Smooth muscle cell (in vitro differentiated cells): ENCODE measurements at regions not wholly inside any gene's neighbourhood (a gene's known extent, or its start where the extent isn't known, plus 50 kb on each side); places are given as distances from the start of the nearest gene placed in this dataset.

Experiments
- DNase-seq: peaks from one replicate; lab custom pipeline; 2025; ENCODE audit not compliant: unreplicated experiment; lab: John Stamatoyannopoulos, UW
- H2AFZ ChIP-seq: fragments of 200-600 bp; sonication (generic); 2 replicates; pipeline ENCODE4 v1.6.0; 2016; ENCODE audit warnings: antibody characterized with exemption, low read depth, mild to moderate bottlenecking
- H3F3A ChIP-seq: fragments of 200-600 bp; sonication (generic); 2 replicates; pipeline ENCODE4 v1.6.0; 2017; ENCODE audit warnings: antibody characterized with exemption, low read depth
- H3K27ac ChIP-seq: fragments of 200-600 bp; sonication (generic); 2 replicates; pipeline ENCODE4 v1.5.1; 2016; ENCODE audit warnings: low read depth, mild to moderate bottlenecking
- H3K27me3 ChIP-seq: fragments of 200-600 bp; sonication (generic); 2 replicates; pipeline ENCODE4 v1.6.1; 2016; ENCODE audit warnings: low read depth, mild to moderate bottlenecking
- H3K36me3 ChIP-seq: fragments of 200-600 bp; sonication (generic); 2 replicates; pipeline ENCODE4 v1.5.1; 2016; ENCODE audit warnings: low read depth
- H3K4me1 ChIP-seq: fragments of 200-600 bp; sonication (generic); 2 replicates; pipeline ENCODE4 v1.5.1; 2016; ENCODE audit warnings: low read depth
- H3K4me2 ChIP-seq: fragments of 200-600 bp; sonication (generic); 2 replicates; pipeline ENCODE4 v1.6.0; 2016; ENCODE audit warnings: mild to moderate bottlenecking
- H3K4me3 ChIP-seq: fragments of 200-600 bp; sonication (generic); 2 replicates; pipeline ENCODE4 v1.5.1; 2016; ENCODE audit warnings: mild to moderate bottlenecking
- H3K79me2 ChIP-seq: fragments of 200-600 bp; sonication (generic); 2 replicates; pipeline ENCODE4 v1.6.0; 2016; ENCODE audit warnings: low read depth, mild to moderate bottlenecking
- H3K9ac ChIP-seq: fragments of 200-600 bp; sonication (generic); 2 replicates; pipeline ENCODE4 v1.6.0; 2016; ENCODE audit warnings: low read depth
- H3K9me3 ChIP-seq: fragments of 200-600 bp; sonication (generic); replicated peaks from 2 replicates; pipeline ENCODE4 v1.5.1; 2016; ENCODE audit warnings: low read depth
- H4K20me1 ChIP-seq: fragments of 200-600 bp; sonication (generic); 2 replicates; pipeline ENCODE4 v1.6.0; 2016; ENCODE audit warnings: low read depth
- WGBS: methylation state at CpG from one replicate; pipeline ENCODE4 v1.1.7; 2016; ENCODE audit warnings: low lambda C conversion rate; 5-methylcytosine and 5-hydroxymethylcytosine counted together
- TF ChIP-seq, protein P1 (sequence below): fragments of 200-600 bp; sonication (generic); IDR thresholded peaks from 2 replicates; pipeline ENCODE4 v1.5.1; 2017; ENCODE audit warnings: borderline replicate concordance, mild to moderate bottlenecking, antibody characterized with exemption; ENCODE audit not compliant: insufficient read depth, poor library complexity, severe bottlenecking

DNA sequence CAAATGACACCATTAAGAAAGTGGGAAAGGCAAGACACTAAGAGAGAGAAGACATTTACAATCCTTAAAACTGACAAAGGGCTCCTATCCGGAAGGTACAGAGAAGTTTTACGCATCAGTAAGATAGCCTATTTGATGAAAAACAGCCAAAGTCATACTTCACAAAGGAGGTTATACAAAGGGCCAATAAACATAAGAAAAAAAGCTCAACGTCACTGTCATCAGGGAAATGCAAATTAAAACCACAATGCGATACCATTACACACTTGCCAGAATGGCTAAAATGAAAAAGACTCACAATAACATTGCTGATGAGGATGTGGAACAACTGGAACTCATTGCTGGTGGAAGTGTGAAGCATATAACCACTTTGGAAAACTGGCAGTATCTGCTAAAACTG is 168.6 kb upstream of the FAR2 start:
- Histone ChIP-seq H3K79me2 (no peaks in the 10 kb centered on the region), H3K9ac (no peak overlapping the region), H3F3A (no peaks in the 10 kb centered on the region), H3K4me1 (no peaks in the 10 kb centered on the region), H3K36me3 (no peaks in the 10 kb centered on the region), H3K9me3 (no peaks in the 10 kb centered on the region), H3K27ac (no peak overlapping the region), H2AFZ (no peak overlapping the region), H3K4me2 (no peak overlapping the region), H3K4me3 (no peak overlapping the region), H4K20me1 (no peaks in the 10 kb centered on the region), H3K27me3 (no peaks in the 10 kb centered on the region)
- WGBS, result 83% methylated on average over 4 of the region's 4 CpGs
- no peak for DNase-seq
- TF ChIP-seq, protein P1, sequence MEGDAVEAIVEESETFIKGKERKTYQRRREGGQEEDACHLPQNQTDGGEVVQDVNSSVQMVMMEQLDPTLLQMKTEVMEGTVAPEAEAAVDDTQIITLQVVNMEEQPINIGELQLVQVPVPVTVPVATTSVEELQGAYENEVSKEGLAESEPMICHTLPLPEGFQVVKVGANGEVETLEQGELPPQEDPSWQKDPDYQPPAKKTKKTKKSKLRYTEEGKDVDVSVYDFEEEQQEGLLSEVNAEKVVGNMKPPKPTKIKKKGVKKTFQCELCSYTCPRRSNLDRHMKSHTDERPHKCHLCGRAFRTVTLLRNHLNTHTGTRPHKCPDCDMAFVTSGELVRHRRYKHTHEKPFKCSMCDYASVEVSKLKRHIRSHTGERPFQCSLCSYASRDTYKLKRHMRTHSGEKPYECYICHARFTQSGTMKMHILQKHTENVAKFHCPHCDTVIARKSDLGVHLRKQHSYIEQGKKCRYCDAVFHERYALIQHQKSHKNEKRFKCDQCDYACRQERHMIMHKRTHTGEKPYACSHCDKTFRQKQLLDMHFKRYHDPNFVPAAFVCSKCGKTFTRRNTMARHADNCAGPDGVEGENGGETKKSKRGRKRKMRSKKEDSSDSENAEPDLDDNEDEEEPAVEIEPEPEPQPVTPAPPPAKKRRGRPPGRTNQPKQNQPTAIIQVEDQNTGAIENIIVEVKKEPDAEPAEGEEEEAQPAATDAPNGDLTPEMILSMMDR, result no peak

DNA sequence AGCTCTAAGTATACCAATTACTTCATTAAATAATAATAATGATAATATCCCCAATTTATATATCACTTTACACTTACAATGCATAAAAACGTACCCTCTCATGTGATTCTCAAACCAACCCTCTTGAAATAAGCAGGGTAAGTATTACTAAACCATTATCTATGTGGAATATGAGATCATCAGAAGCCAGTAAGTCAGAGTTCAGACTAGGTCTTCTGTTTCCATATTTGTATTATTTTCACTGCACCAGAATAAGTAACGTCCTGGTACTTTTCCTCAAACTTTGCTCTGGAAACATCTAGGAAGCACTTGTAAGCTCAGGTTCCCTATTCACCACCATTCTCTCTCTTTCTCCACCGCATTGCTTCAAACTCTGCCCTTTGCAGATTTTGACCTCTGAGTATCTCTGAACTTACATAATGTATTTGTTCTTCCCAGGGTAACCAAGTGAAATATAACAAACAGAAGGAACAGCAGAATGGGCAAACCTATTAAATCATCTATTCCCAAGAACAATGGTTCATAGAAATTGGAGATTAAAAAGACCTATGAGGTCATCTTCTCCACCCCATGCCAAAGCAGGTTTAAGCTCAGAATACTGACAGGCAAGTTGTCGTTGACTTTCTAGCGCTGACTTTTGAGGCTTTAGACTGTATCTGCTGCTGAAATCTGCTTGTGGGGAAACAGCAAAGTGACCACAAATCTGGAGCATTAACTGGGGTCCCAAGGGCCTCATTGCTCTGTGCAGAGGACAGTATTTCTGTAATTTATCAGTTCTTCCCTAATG is 161.3 kb upstream of the FAR2 start:
- no peaks in the 10 kb centered on the region for H3K4me1 ChIP-seq
- TF ChIP-seq, protein P1, result no peak
- H4K20me1 ChIP-seq, result no peaks in the 10 kb centered on the region
- H3K27me3 ChIP-seq, result no peaks in the 10 kb centered on the region
- H3K9ac ChIP-seq, result no peak overlapping the region
- no peaks in the 10 kb centered on the region for H3K79me2 ChIP-seq
- DNase-seq, result no peak
- peak overlapping the region; percentile 64 for H3K4me2 ChIP-seq
- no peaks in the 10 kb centered on the region for H3K9me3 ChIP-seq
- H3K4me3 ChIP-seq, result no peak overlapping the region
- 43% methylated on average over 5 of the region's 5 CpGs for whole genome bisulfite sequencing
- no peaks in the 10 kb centered on the region for H3F3A ChIP-seq
- no peaks in the 10 kb centered on the region for H3K36me3 ChIP-seq
- peak overlapping the region; percentile 55 for H2AFZ ChIP-seq
- H3K27ac ChIP-seq, result peak overlapping the region; percentile 26

DNA sequence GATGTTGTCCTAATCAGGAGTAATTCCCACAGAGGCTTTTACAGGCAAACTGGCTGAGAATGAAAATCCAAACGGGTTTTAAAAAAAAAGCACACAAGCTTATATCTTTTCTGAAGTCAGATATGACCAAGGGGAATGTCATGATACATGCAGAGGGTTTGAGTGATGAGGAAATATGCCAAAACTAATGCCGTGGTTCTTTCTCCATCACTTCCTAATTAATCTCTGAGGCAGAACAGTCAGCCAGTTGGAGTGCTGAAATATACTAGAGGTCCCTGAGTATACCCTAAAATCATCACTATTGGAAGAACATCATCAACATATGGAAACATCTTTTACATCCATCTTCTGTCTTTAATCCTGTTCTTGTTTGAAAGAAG is 160.8 kb upstream of the FAR2 start:
- H3K4me3 ChIP-seq, result no peak overlapping the region
- H3F3A ChIP-seq, result no peaks in the 10 kb centered on the region
- no peaks in the 10 kb centered on the region for H4K20me1 ChIP-seq
- no peak overlapping the region for H3K9ac ChIP-seq
- H3K27me3 ChIP-seq, result no peaks in the 10 kb centered on the region
- TF ChIP-seq, protein P1, result no peak
- no peaks in the 10 kb centered on the region for H3K9me3 ChIP-seq
- H3K36me3 ChIP-seq, result no peaks in the 10 kb centered on the region
- peak overlapping the region; percentile 55 for H2AFZ ChIP-seq
- H3K4me1 ChIP-seq, result no peaks in the 10 kb centered on the region
- WGBS, result 15% methylated on average over 2 of the region's 2 CpGs
- H3K79me2 ChIP-seq, result no peaks in the 10 kb centered on the region
- peak overlapping the region; percentile 26 for H3K27ac ChIP-seq
- no peak for DNase-seq
- peak overlapping the region; percentile 64 for H3K4me2 ChIP-seq

DNA sequence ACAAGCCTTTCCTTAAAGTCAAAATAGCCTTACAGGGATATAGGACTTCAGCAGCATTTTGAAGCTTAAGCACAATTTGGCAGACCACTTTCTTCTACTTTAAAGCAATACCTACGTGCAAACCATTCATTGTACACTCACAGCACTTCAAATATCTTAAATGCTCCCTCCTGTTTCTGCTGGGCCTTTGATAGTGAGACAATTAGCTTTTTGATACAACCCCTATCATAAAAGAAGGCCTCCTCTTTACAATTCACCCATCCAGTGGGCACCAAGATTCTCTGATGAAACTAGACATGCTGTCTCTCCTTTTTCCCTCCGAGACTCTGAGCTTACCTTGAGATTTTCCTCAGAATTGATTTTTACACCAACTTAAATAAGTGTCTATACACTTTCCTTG is 157.5 kb upstream of the FAR2 start:
- no peak overlapping the region for H3K27ac ChIP-seq
- no peak overlapping the region for H3K9ac ChIP-seq
- no peak overlapping the region for H2AFZ ChIP-seq
- DNase-seq, result no peak
- no peaks in the 10 kb centered on the region for H4K20me1 ChIP-seq
- 95% methylated on average over 2 of the region's 2 CpGs for WGBS
- no peaks in the 10 kb centered on the region for H3F3A ChIP-seq
- H3K4me2 ChIP-seq, result no peak overlapping the region
- H3K36me3 ChIP-seq, result no peaks in the 10 kb centered on the region
- no peaks in the 10 kb centered on the region for H3K4me1 ChIP-seq
- no peaks in the 10 kb centered on the region for H3K27me3 ChIP-seq
- no peaks in the 10 kb centered on the region for H3K9me3 ChIP-seq
- TF ChIP-seq, protein P1, result no peak
- no peak overlapping the region for H3K4me3 ChIP-seq
- H3K79me2 ChIP-seq, result no peaks in the 10 kb centered on the region
